ENCODE measurements at regions not wholly inside any gene's neighbourhood (a gene's known extent, or its start where the extent isn't known, plus 50 kb on each side); places are given as distances from the start of the nearest gene placed in this dataset.

DNA sequence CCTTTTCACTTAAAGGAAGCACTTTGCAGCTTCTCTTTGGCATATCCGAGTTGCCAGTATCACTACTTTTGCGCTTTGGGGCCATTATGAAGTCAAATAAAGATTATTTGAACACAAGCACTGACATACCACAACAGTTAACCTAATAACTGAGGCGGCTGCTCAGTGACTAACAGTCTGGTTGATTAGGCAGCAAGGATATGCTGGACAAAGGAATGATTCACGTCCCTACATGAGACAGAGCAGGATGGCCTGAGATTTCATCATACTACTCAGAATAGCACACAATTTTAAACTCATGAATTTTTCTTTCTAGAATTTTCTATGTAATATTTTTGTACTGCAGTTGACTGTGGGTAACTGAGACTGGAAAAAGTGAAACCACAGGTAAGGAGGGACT is 56.9 kb upstream of the E2F7 start:
- no peak overlapping the region for H2BK120ac ChIP-seq (ENCODE audit: low read depth, low read length, poor library complexity, severe bottlenecking)
- H3K18ac ChIP-seq (ENCODE audit: insufficient read length, low read depth, low read length) = no peak overlapping the region
- no peak for DNase-seq
- H3K4ac ChIP-seq (ENCODE audit: low read depth, low read length) = no peak overlapping the region
- no peaks in the 10 kb centered on the region for H3K79me1 ChIP-seq (ENCODE audit: insufficient read depth, low read depth, low read length, poor library complexity, severe bottlenecking)
- H3K27ac ChIP-seq (ENCODE audit: insufficient read length, low read depth, low read length) = no peak overlapping the region
- H3K9ac ChIP-seq (ENCODE audit: extremely low read depth, insufficient read length, low read length) = no peak overlapping the region
- no peak overlapping the region for H2BK5ac ChIP-seq (ENCODE audit: insufficient read length, low read length)
- WGBS (ENCODE audit: extremely low coverage, insufficient read length, low lambda C conversion rate) = no CpG with 5 or more reads among the region's 4 CpGs
- Mint-ChIP-seq H3K27me3 (ENCODE audit: low read depth) (no peaks in the 10 kb centered on the region; the same call in 1 of the 2 replicates), H3K9me3 (no peaks in the 10 kb centered on the region), H3K36me3 (ENCODE audit: insufficient read depth in 1 of 3, low read depth in 3 of 3) (no peaks in the 10 kb centered on the region), H3K4me1 (no peaks in the 10 kb centered on the region), H3K4me3 (no peak overlapping the region), H3K27ac (no peak overlapping the region)
- H4K91ac ChIP-seq (ENCODE audit: insufficient read length, low read depth, low read length) = no peak overlapping the region
- no peak overlapping the region for H3T11ph ChIP-seq (ENCODE audit: low read length)
- H2AK5ac ChIP-seq (ENCODE audit: insufficient read length, low read length) = no peak overlapping the region
- H4K20me1 ChIP-seq (ENCODE audit: control insufficient read depth, insufficient read depth, insufficient read length) = no peaks in the 10 kb centered on the region
- no peaks in the 10 kb centered on the region for H3K79me2 ChIP-seq (ENCODE audit: insufficient read depth, low read length)
- H3K56ac ChIP-seq (ENCODE audit: insufficient read length, low read depth, low read length) = no peak overlapping the region
- H3K14ac ChIP-seq (ENCODE audit: insufficient read depth, low read length) = no peak overlapping the region
- H2AFZ ChIP-seq (ENCODE audit: low read length) = no peak overlapping the region
- H3K9me3 ChIP-seq (ENCODE audit: control insufficient read depth, low read depth, low read length) = no peaks in the 10 kb centered on the region
- TF ChIP-seq, protein P1, sequence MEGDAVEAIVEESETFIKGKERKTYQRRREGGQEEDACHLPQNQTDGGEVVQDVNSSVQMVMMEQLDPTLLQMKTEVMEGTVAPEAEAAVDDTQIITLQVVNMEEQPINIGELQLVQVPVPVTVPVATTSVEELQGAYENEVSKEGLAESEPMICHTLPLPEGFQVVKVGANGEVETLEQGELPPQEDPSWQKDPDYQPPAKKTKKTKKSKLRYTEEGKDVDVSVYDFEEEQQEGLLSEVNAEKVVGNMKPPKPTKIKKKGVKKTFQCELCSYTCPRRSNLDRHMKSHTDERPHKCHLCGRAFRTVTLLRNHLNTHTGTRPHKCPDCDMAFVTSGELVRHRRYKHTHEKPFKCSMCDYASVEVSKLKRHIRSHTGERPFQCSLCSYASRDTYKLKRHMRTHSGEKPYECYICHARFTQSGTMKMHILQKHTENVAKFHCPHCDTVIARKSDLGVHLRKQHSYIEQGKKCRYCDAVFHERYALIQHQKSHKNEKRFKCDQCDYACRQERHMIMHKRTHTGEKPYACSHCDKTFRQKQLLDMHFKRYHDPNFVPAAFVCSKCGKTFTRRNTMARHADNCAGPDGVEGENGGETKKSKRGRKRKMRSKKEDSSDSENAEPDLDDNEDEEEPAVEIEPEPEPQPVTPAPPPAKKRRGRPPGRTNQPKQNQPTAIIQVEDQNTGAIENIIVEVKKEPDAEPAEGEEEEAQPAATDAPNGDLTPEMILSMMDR (conservative IDR thresholded peaks at IDR 0.05) = no peak
- no peaks in the 10 kb centered on the region for H3K4me1 ChIP-seq (ENCODE audit: insufficient read depth, low read length)
- H4K5ac ChIP-seq (ENCODE audit: insufficient read length, low read depth, low read length) = no peak overlapping the region
- H2BK15ac ChIP-seq (ENCODE audit: low read depth, low read length) = no peak overlapping the region
- no peaks in the 10 kb centered on the region for H3K27me3 ChIP-seq (ENCODE audit: insufficient read depth, low read length)
- H3K4me2 ChIP-seq (ENCODE audit: insufficient read depth, insufficient read length, low read length) = no peak overlapping the region
- no peak overlapping the region for H2BK20ac ChIP-seq (ENCODE audit: low read depth, low read length, poor library complexity, severe bottlenecking)
- no peak overlapping the region for H3K23ac ChIP-seq (ENCODE audit: insufficient read length, low read depth, low read length)
- H2BK12ac ChIP-seq (ENCODE audit: insufficient read length, low read depth, low read length) = no peak overlapping the region
- H4K8ac ChIP-seq (replicated peaks; ENCODE audit: insufficient read length, low read depth, low read length) = no peak overlapping the region
- no peaks in the 10 kb centered on the region for H3K23me2 ChIP-seq (ENCODE audit: insufficient read length, low read depth, low read length, poor library complexity, severe bottlenecking)
